ENCODE measurements at regions not wholly inside any gene's neighbourhood (a gene's known extent, or its start where the extent isn't known, plus 50 kb on each side); places are given as distances from the start of the nearest gene placed in this dataset.

DNA sequence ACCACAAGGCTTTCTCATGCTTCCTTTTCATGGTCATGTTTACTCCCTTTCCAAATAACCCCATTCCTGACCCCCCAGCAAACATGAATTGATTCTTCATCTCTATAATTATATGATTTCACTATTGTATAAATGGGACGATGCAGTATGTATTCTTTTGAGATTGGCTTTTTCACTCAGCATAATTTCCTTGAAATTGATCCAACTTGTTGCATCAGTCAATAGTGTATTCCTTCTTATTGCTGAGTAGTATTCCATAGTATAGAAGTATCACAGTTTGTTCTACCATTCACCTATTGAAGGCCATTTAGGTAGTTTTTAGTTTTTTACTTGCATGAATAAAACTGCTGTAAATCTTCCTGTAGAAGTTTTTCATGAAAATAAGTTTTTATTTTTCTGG is 264.7 kb downstream of the BAMBI start:
- TF ChIP-seq, protein P1, sequence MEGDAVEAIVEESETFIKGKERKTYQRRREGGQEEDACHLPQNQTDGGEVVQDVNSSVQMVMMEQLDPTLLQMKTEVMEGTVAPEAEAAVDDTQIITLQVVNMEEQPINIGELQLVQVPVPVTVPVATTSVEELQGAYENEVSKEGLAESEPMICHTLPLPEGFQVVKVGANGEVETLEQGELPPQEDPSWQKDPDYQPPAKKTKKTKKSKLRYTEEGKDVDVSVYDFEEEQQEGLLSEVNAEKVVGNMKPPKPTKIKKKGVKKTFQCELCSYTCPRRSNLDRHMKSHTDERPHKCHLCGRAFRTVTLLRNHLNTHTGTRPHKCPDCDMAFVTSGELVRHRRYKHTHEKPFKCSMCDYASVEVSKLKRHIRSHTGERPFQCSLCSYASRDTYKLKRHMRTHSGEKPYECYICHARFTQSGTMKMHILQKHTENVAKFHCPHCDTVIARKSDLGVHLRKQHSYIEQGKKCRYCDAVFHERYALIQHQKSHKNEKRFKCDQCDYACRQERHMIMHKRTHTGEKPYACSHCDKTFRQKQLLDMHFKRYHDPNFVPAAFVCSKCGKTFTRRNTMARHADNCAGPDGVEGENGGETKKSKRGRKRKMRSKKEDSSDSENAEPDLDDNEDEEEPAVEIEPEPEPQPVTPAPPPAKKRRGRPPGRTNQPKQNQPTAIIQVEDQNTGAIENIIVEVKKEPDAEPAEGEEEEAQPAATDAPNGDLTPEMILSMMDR (IDR thresholded peaks at IDR 0.05; ENCODE audit: low read depth, low read length, poor library complexity, severe bottlenecking) = no peak
- TF ChIP-seq EZH2phosphoT487 (IDR thresholded peaks at IDR 0.05; ENCODE audit: borderline replicate concordance, low read length) = no peak

All from DOHH2 (cell line).